B cell (primary cell): ENCODE measurements at regions not wholly inside any gene's neighbourhood (a gene's known extent, or its start where the extent isn't known, plus 50 kb on each side); places are given as distances from the start of the nearest gene placed in this dataset.
"Not testable (repeated sequence)": the region's sequence is repeated elsewhere in the genome, so short reads cannot be mapped to it uniquely, and the experiment has no call there.

ENCODE experiments used
- ATAC-seq: fragments of 200-7000 bp; cut with Tn5 transposase; one replicate; pipeline ENCODE4 v1.10.0; 2021; ENCODE audit warnings: low read depth, mild to moderate bottlenecking, moderate number of reproducible peaks, moderate library complexity
- CTCF ChIA-PET: fragments of 350-600 bp; sonication (Branson Sonifier 250); formaldehyde crosslinking; loops from one replicate; lab custom pipeline; 2021; ENCODE audit warnings: antibody characterized with exemption, inconsistent platforms; lab: Charles Lee
- POLR2A ChIA-PET: fragments of 350-600 bp; sonication (Branson Sonifier 250); formaldehyde crosslinking; loops from one replicate; lab custom pipeline; 2021; ENCODE audit warnings: antibody characterized with exemption; lab: Charles Lee
- DNase-seq: peaks from one replicate; pipeline ENCODE4 v3.0.0; 2013
- H2AFZ ChIP-seq: 2 replicates; pipeline ENCODE4 v1.6.1; 2012; ENCODE audit warnings: mild to moderate bottlenecking, low read depth, low read length; ENCODE audit not compliant: insufficient read depth, poor library complexity, severe bottlenecking
- H3K27ac ChIP-seq, 2 donors: 1 replicate in 1 of 2; 2 replicates in 1 of 2; pipeline ENCODE4 v1.5.1; 2012 to 2013; ENCODE audit warnings: low read length in 2 of 2, mild to moderate bottlenecking in 2 of 2, moderate library complexity in 1 of 2
- H3K27me3 ChIP-seq, 4 experiments: fragments of 200-600 bp in 1 of 4; sonication (generic) in 1 of 4; replicated peaks in 1 of 4; 1 replicate in 2 of 4; 2 replicates in 2 of 4; pipeline versions ENCODE4 v1.6.1 to v1.7.0; 2013 to 2016; ENCODE audit warnings: low read length in 3 of 4, mild to moderate bottlenecking in 2 of 4, mixed read lengths in 1 of 4, moderate library complexity in 1 of 4; ENCODE audit not compliant: insufficient read depth in 4 of 4, control insufficient read depth in 3 of 4; ENCODE audit errors: control extremely low read depth in 1 of 4
- H3K36me3 ChIP-seq, 2 experiments: replicated peaks in 1 of 2; 1 replicate in 1 of 2; 2 replicates in 1 of 2; pipeline versions ENCODE4 v1.6.1 to v1.7.1; 2013; ENCODE audit warnings: low read length in 1 of 2; ENCODE audit not compliant: insufficient read depth in 2 of 2, control insufficient read depth in 1 of 2; ENCODE audit errors: control extremely low read depth in 1 of 2, extremely low read depth in 1 of 2
- H3K4me1 ChIP-seq, 2 donors: fragments of 200-600 bp in 1 of 2; sonication (generic) in 1 of 2; 1 replicate in 1 of 2; 2 replicates in 1 of 2; pipeline versions ENCODE4 v1.5.1 to v1.6.1; 2013 to 2017; ENCODE audit warnings: low read length in 2 of 2; ENCODE audit not compliant: control insufficient read depth in 2 of 2, insufficient read depth in 2 of 2
- H3K4me2 ChIP-seq: replicated peaks from 2 replicates; pipeline ENCODE3; 2012; ENCODE audit warnings: mild to moderate bottlenecking, low read depth, low read length; ENCODE audit not compliant: poor library complexity, severe bottlenecking
- H3K4me3 ChIP-seq, 5 experiments: fragments of 200-600 bp in 1 of 5; sonication (generic) in 1 of 5; 1 replicate in 3 of 5; 2 replicates in 2 of 5; pipeline versions ENCODE4 v1.5.1 to v1.7.0; 2011 to 2016; ENCODE audit warnings: low read length in 4 of 5, mild to moderate bottlenecking in 4 of 5, low read depth in 2 of 5, control low read depth in 1 of 5, moderate library complexity in 1 of 5; ENCODE audit not compliant: insufficient read depth in 1 of 5; ENCODE audit errors: control extremely low read depth in 1 of 5, extremely low read depth in 1 of 5
- H3K79me2 ChIP-seq: fragments of 200-600 bp; sonication (generic); one replicate; pipeline ENCODE4 v1.6.0; 2016; ENCODE audit warnings: low read length; ENCODE audit not compliant: control insufficient read depth, insufficient read depth
- H3K9ac ChIP-seq: fragments of 200-600 bp; sonication (generic); 2 replicates; pipeline ENCODE4 v1.6.1; 2017; ENCODE audit warnings: mild to moderate bottlenecking, low read length, moderate library complexity
- H3K9me3 ChIP-seq, 3 donors: one replicate each; pipeline versions ENCODE4 v1.6.1 to v1.7.1; 2013; ENCODE audit warnings: low read length in 2 of 3; ENCODE audit not compliant: control insufficient read depth in 2 of 3, insufficient read depth in 1 of 3; ENCODE audit errors: control extremely low read depth in 1 of 3
- H4K20me1 ChIP-seq: 2 replicates; pipeline ENCODE4 v1.6.0; 2012; ENCODE audit warnings: mild to moderate bottlenecking, low read length; ENCODE audit not compliant: insufficient read depth, control insufficient read depth, poor library complexity, severe bottlenecking
- H3K27ac Mint-ChIP-seq: one replicate; pipeline ENCODE4 v1.8.0; 2021; ENCODE audit warnings: mixed read lengths
- H3K27me3 Mint-ChIP-seq: one replicate; pipeline ENCODE4 v1.8.0; 2021; ENCODE audit warnings: mixed read lengths
- H3K4me1 Mint-ChIP-seq: one replicate; pipeline ENCODE4 v1.8.0; 2021; ENCODE audit warnings: mixed read lengths
- H3K4me3 Mint-ChIP-seq: one replicate; pipeline ENCODE4 v1.8.0; 2021; ENCODE audit warnings: mixed read lengths
- H3K9me3 Mint-ChIP-seq: one replicate; pipeline ENCODE4 v1.8.0; 2022; ENCODE audit warnings: mixed read lengths; ENCODE audit not compliant: insufficient read depth
- CTCF ChIP-seq: fragments of 200-600 bp; IDR thresholded peaks from one replicate; pipeline ENCODE4 v1.8.0; 2022; ENCODE audit warnings: antibody characterized with exemption, mild to moderate bottlenecking
- EZH2 ChIP-seq: IDR thresholded peaks from 2 replicates; pipeline ENCODE4 v1.6.1; 2012; ENCODE audit warnings: borderline replicate concordance, low read depth, mild to moderate bottlenecking, moderate library complexity, low read length; ENCODE audit not compliant: insufficient read depth, poor library complexity, severe bottlenecking
- WGBS: methylation state at CpG from one replicate; pipeline ENCODE4 v1.1.5; 2013; ENCODE audit warnings: missing lambda C conversion rate; ENCODE audit not compliant: insufficient coverage; 5-methylcytosine and 5-hydroxymethylcytosine counted together
- intact Hi-C: fragments of 100-400 bp; cut with micrococcal nuclease; formaldehyde crosslinking; loops from one replicate; pipeline ENCODE4 v1.10.0; 2022

GRCh38 chr20:18876394-18876793 is 62.8 kb downstream of the SCP2D1 start:
- Mint-ChIP-seq H3K4me3 (peak overlapping the region; percentile 17), H3K27ac (peak overlapping the region; percentile 7), H3K9me3 (peaks cover 11% of the 10 kb centered on the region)
- DNase-seq: peak; percentile 9
- intact Hi-C loops, H2AFZ ChIP-seq, H3K27me3 Mint-ChIP-seq, H4K20me1 ChIP-seq, H3K4me1 ChIP-seq, H3K79me2 ChIP-seq, H3K36me3 ChIP-seq, H3K4me1 Mint-ChIP-seq, CTCF ChIA-PET, ATAC-seq, H3K27me3 ChIP-seq, H3K9ac ChIP-seq, H3K4me3 ChIP-seq, H3K4me2 ChIP-seq: not testable (repeated sequence)
- POLR2A ChIA-PET: interaction anchor here (0.7 kb wide), 1 partner anchor 951 kb away, joined by 4 read pairs; no protein-coding TSS in a partner anchor
- peak overlapping the region in 1 of 2 donors; percentile 41 for H3K27ac ChIP-seq
- peaks cover 0 to 17% (median 0%) of the 10 kb centered on the region in 3 donors for H3K9me3 ChIP-seq

GRCh38 chr20:18879262-18879661 is 65.7 kb downstream of the SCP2D1 start:
- Mint-ChIP-seq H3K9me3 (no peaks in the 10 kb centered on the region), H3K27me3 (no peaks in the 10 kb centered on the region), H3K27ac (no peak overlapping the region), H3K4me3 (no peak overlapping the region), H3K4me1 (peaks cover 9% of the 10 kb centered on the region)
- intact Hi-C loops: no loop called here
- Histone ChIP-seq H4K20me1 (no peaks in the 10 kb centered on the region), H2AFZ (no peak overlapping the region), H3K4me3 (no peak overlapping the region), H3K9ac (no peak overlapping the region), H3K4me2 (no peak overlapping the region), H3K79me2 (no peaks in the 10 kb centered on the region), H3K36me3 (no peaks in the 10 kb centered on the region), H3K9me3 (peaks cover 0 to 5% (median 0%) of the 10 kb centered on the region in 3 donors), H3K4me1 (no peaks in the 10 kb centered on the region), H3K27ac (no peak overlapping the region), H3K27me3 (no peaks in the 10 kb centered on the region)
- POLR2A ChIA-PET: no interaction called here
- WGBS: 79% methylated on average over 2 of the region's 2 CpGs
- no peak for DNase-seq
- CTCF ChIA-PET: no interaction called here
- TF ChIP-seq CTCF (no peak), EZH2 (no peak)
- no peak for ATAC-seq
